ENCODE measurements at regions not wholly inside any gene's neighbourhood (a gene's known extent, or its start where the extent isn't known, plus 50 kb on each side); places are given as distances from the start of the nearest gene placed in this dataset.

GRCh38 chr13:70310396-70311119 lies 202.3 kb upstream of the KLHL1 start:
- H3K4me3 ChIP-seq: no peak overlapping the region
- no peaks in the 10 kb centered on the region for H3K36me3 ChIP-seq
- no peaks in the 10 kb centered on the region for H3K9me3 ChIP-seq
- ATAC-seq (ENCODE audit: low FRiP score in 2 of 2) (no peak), DNase-seq (no peak)
- no peaks in the 10 kb centered on the region for H3K4me1 ChIP-seq
- no peak overlapping the region for H3K27ac ChIP-seq
- H3K27me3 ChIP-seq: no peaks in the 10 kb centered on the region
- TF ChIP-seq POLR2A (IDR thresholded peaks at IDR 0.05) (no peak), EP300 (IDR thresholded peaks at IDR 0.05) (no peak), CTCF (IDR thresholded peaks at IDR 0.05) (no peak), POLR2AphosphoS5 (IDR thresholded peaks at IDR 0.05) (no peak)
- WGBS, 2 donors: 26 to 31% methylated on average over 4 of the region's 4 CpGs

GRCh38 chr13:70297189-70297616 lies 189.0 kb upstream of the KLHL1 start:
- H3K27me3 ChIP-seq: no peaks in the 10 kb centered on the region
- 91% methylated on average over 11 of the region's 12 CpGs; no CpG with 5 or more reads in 1 of the 2 donors for WGBS, 2 donors
- ATAC-seq (ENCODE audit: low FRiP score in 2 of 2): no peak
- H3K27ac ChIP-seq: no peak overlapping the region
- no peak overlapping the region for H3K4me3 ChIP-seq
- TF ChIP-seq EP300 (IDR thresholded peaks at IDR 0.05) (no peak), CTCF (IDR thresholded peaks at IDR 0.05) (no peak), POLR2A (IDR thresholded peaks at IDR 0.05) (no peak), POLR2AphosphoS5 (IDR thresholded peaks at IDR 0.05) (no peak)
- no peaks in the 10 kb centered on the region for H3K4me1 ChIP-seq
- peaks cover 0 to 32% (median 2%) of the 10 kb centered on the region in 4 donors for H3K9me3 ChIP-seq
- DNase-seq: peak in 1 of 2 donors; percentile 29
- H3K36me3 ChIP-seq: no peaks in the 10 kb centered on the region

- WGBS, 2 donors: 50% methylated on average over 1 of the region's 1 CpG
- no peak overlapping the region for H3K27ac ChIP-seq
Measured at GRCh38 chr13:70284371-70284770, 176.1 kb upstream of the KLHL1 start.

GRCh38 chr13:70275841-70276240 lies 167.6 kb upstream of the KLHL1 start:
- no peak for ATAC-seq (ENCODE audit: low FRiP score in 2 of 2)
- no peak overlapping the region for H3K4me3 ChIP-seq
- H3K4me1 ChIP-seq: no peaks in the 10 kb centered on the region
- 56 to 62% methylated on average over 1 of the region's 1 CpG for WGBS, 2 donors
- TF ChIP-seq EP300 (IDR thresholded peaks at IDR 0.05) (no peak), CTCF (IDR thresholded peaks at IDR 0.05) (no peak), POLR2A (IDR thresholded peaks at IDR 0.05) (no peak), POLR2AphosphoS5 (IDR thresholded peaks at IDR 0.05) (no peak)
- H3K27me3 ChIP-seq: no peaks in the 10 kb centered on the region
- H3K9me3 ChIP-seq: no peaks in the 10 kb centered on the region
- no peak for DNase-seq
- H3K27ac ChIP-seq: no peak overlapping the region
- H3K36me3 ChIP-seq: no peaks in the 10 kb centered on the region

More at GRCh38 chr13:70284371-70284770, 176.1 kb upstream of the KLHL1 start:
- H3K4me3 ChIP-seq: no peak overlapping the region
- no peaks in the 10 kb centered on the region for H3K27me3 ChIP-seq
- H3K9me3 ChIP-seq: no peaks in the 10 kb centered on the region
- TF ChIP-seq POLR2AphosphoS5 (IDR thresholded peaks at IDR 0.05): no peak
- no peak for TF ChIP-seq CTCF (IDR thresholded peaks at IDR 0.05)
- no peak for TF ChIP-seq POLR2A (IDR thresholded peaks at IDR 0.05)
- TF ChIP-seq EP300 (IDR thresholded peaks at IDR 0.05): no peak
- DNase-seq (no peak), ATAC-seq (ENCODE audit: low FRiP score in 2 of 2) (no peak)
- no peaks in the 10 kb centered on the region for H3K36me3 ChIP-seq
- H3K4me1 ChIP-seq: no peaks in the 10 kb centered on the region
